GM23248 (cell line): ENCODE measurements at regions not wholly inside any gene's neighbourhood (a gene's known extent, or its start where the extent isn't known, plus 50 kb on each side); places are given as distances from the start of the nearest gene placed in this dataset.

ENCODE experiments used
- EZH2 ChIP-seq: fragments of 200-600 bp; sonication (generic); IDR thresholded peaks from 2 replicates; pipeline ENCODE4 v1.6.1; 2018; ENCODE audit warnings: antibody characterized with exemption, mild to moderate bottlenecking; ENCODE audit not compliant: insufficient read depth, poor library complexity, severe bottlenecking
- EZH2phosphoT487 ChIP-seq: fragments of 200-600 bp; sonication (generic); IDR thresholded peaks from 2 replicates; pipeline ENCODE4 v1.6.1; 2018; ENCODE audit warnings: antibody characterized with exemption, moderate library complexity, mild to moderate bottlenecking, low read depth; ENCODE audit not compliant: insufficient read depth

DNA sequence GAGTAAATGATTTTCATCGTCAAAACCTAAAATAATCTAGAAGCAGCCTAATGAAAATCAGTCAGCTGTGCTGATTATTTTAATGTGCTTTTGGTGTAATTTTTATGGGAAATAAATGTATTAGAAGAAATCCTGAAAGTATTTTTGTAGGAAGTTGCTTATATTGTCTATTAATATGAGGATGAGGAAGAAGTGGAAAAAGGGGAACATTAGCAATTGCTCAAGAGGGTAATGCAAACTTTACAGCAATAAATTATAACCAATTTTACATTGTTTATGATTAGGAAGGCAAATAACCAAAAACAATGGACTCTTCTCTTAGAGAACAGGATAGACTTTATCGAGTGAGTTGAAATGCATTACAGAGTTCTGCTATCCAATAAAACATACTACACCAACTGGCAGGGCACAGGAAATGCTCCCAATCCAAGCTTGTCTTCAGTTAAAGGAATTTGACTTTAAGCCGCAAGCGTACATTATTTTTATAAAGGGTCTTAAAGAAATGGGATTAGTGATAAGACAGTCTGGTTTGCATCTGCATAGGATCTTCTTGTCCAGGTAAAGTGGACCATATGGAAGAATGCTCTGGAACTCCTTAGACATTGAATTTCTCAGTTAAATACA, 374.8 kb downstream of the PDGFC start:
- TF ChIP-seq EZH2 (no peak), EZH2phosphoT487 (no peak)
